HEK293T (cell line): ENCODE measurements at regions not wholly inside any gene's neighbourhood (a gene's known extent, or its start where the extent isn't known, plus 50 kb on each side); places are given as distances from the start of the nearest gene placed in this dataset.

Source experiments
- FOXA1 ChIP-seq: fragments of 450-650 bp; IDR thresholded peaks from 2 replicates; pipeline ENCODE4 v1.6.1; 2016; ENCODE audit warnings: mild to moderate bottlenecking
- FOXK2 ChIP-seq: fragments of 450-650 bp; IDR thresholded peaks from 2 replicates; pipeline ENCODE4 v1.6.1; 2016; ENCODE audit warnings: mild to moderate bottlenecking
- FOXM1 ChIP-seq: fragments of 450-650 bp; IDR thresholded peaks from 2 replicates; pipeline ENCODE4 v1.6.1; 2017; ENCODE audit warnings: mild to moderate bottlenecking, borderline replicate concordance
- HDGF ChIP-seq: fragments of 450-650 bp; IDR thresholded peaks from 2 replicates; pipeline ENCODE4 v1.6.1; 2017; ENCODE audit warnings: antibody characterized with exemption, borderline replicate concordance
- LEF1 ChIP-seq: fragments of 450-650 bp; IDR thresholded peaks from 2 replicates; pipeline ENCODE4 v1.6.1; 2017; ENCODE audit warnings: mild to moderate bottlenecking, borderline replicate concordance
- PKNOX1 ChIP-seq: fragments of 450-650 bp; IDR thresholded peaks from 2 replicates; pipeline ENCODE4 v1.6.1; 2016

- TF ChIP-seq HDGF (no peak), PKNOX1 (no peak), FOXM1 (no peak), FOXA1 (no peak), FOXK2 (no peak), LEF1 (no peak)
Observed at GRCh38 chr18:28767201-28767600, 590.3 kb upstream of the CDH2 start.
